ENCODE measurements at regions not wholly inside any gene's neighbourhood (a gene's known extent, or its start where the extent isn't known, plus 50 kb on each side); places are given as distances from the start of the nearest gene placed in this dataset.

- no peak overlapping the region for H2AK5ac ChIP-seq (ENCODE audit: low read depth, low read length)
- in situ Hi-C loops (cut with MboI; ENCODE audit: low sequenced_read_pairs) (no loop called here), intact Hi-C loops (cut with micrococcal nuclease) (no loop called here), dilution Hi-C loops (cut with HindIII; ENCODE audit: low sequenced_read_pairs, unreplicated experiment) (no loop called here)
- no peak overlapping the region for H2BK20ac ChIP-seq (ENCODE audit: low read depth, low read length)
- no peaks in the 10 kb centered on the region for H3K36me3 ChIP-seq (ENCODE audit: control insufficient read depth, insufficient read depth, low read length)
- no TSS peak for BruUV-seq (replicated peaks)
- no peak overlapping the region for H4K91ac ChIP-seq (ENCODE audit: insufficient read depth, low read depth, low read length)
- H3K27me3 ChIP-seq (ENCODE audit: control insufficient read depth, insufficient read depth, low read length): peaks cover 12% of the 10 kb centered on the region
- H3K4me3 ChIP-seq (ENCODE audit: insufficient read depth, low read depth, low read length): no peak overlapping the region
- H4K20me1 ChIP-seq (ENCODE audit: insufficient read depth, low read length): no peaks in the 10 kb centered on the region
- H3K9me3 ChIP-seq (ENCODE audit: control insufficient read depth, insufficient read depth, low read length): no peaks in the 10 kb centered on the region
- no peak overlapping the region for H3K56ac ChIP-seq (ENCODE audit: extremely low read depth, insufficient read depth, low read length)
- no peak overlapping the region for H3K14ac ChIP-seq (replicated peaks; ENCODE audit: low read depth, low read length)
- ChIA-PET POLR2A (ENCODE audit: unreplicated experiment) (no interaction called here), CTCF (no interaction called here)
- TF ChIP-seq NFE2L2 (IDR thresholded peaks at IDR 0.05; ENCODE audit: low read depth, low read length) (no peak), BHLHE40 (IDR thresholded peaks at IDR 0.05; ENCODE audit: low read depth, low read length) (no peak), RFX5 (IDR thresholded peaks at IDR 0.05; ENCODE audit: low read depth, low read length) (no peak), USF2 (IDR thresholded peaks at IDR 0.05; ENCODE audit: low read depth, low read length) (no peak), CEBPB (IDR thresholded peaks at IDR 0.05; ENCODE audit: low read depth, low read length) (no peak), RCOR1 (IDR thresholded peaks at IDR 0.05; ENCODE audit: insufficient replicate concordance, low read length) (no peak), CHD1 (IDR thresholded peaks at IDR 0.05; ENCODE audit: low read depth, low read length) (no peak), RAD21 (IDR thresholded peaks at IDR 0.05; ENCODE audit: low read length) (no peak), POLR2A (IDR thresholded peaks at IDR 0.05; ENCODE audit: low read depth, low read length) (no peak), FOS (IDR thresholded peaks at IDR 0.05; ENCODE audit: low read depth, low read length) (no peak), CTCF (conservative IDR thresholded peaks at IDR 0.05; ENCODE audit: low read depth, low read length) (no peak), MAZ (IDR thresholded peaks at IDR 0.05; ENCODE audit: borderline replicate concordance, low read depth, low read length) (no peak), MXI1 (IDR thresholded peaks at IDR 0.05; ENCODE audit: borderline replicate concordance, low read depth, low read length) (no peak), SMC3 (IDR thresholded peaks at IDR 0.05; ENCODE audit: low read depth, low read length) (no peak), ELK1 (IDR thresholded peaks at IDR 0.05; ENCODE audit: borderline replicate concordance, low read depth, low read length) (no peak), MAFK (IDR thresholded peaks at IDR 0.05; ENCODE audit: low read depth, low read length) (no peak)
- no peak overlapping the region for H4K5ac ChIP-seq (ENCODE audit: low read depth, low read length)
- DNase-seq (no peak), ATAC-seq (ENCODE audit: low read depth) (no peak)
- no peak overlapping the region for H3K4ac ChIP-seq (ENCODE audit: low read depth, low read length)
- H3K4me1 ChIP-seq (ENCODE audit: control insufficient read depth, insufficient read depth, low read length): peaks cover 2% of the 10 kb centered on the region; the same call in 1 of the 2 replicates
- no peak overlapping the region for H2AFZ ChIP-seq (replicated peaks; ENCODE audit: low read length, poor library complexity)
- no peak overlapping the region for H4K8ac ChIP-seq (ENCODE audit: low read depth in 2 of 2, low read length in 2 of 2)
- no peak overlapping the region for H3K27ac ChIP-seq (ENCODE audit: insufficient read depth, low read length)
- 89% methylated on average over 1 of the region's 3 CpGs; no CpG with 5 or more reads in 1 of the 2 experiments for WGBS, 2 experiments (ENCODE audit: extremely low coverage in 2 of 2, insufficient read length in 1 of 2)
- no peaks in the 10 kb centered on the region for H3K79me1 ChIP-seq (ENCODE audit: low read depth in 1 of 2, low read length in 2 of 2)
- H3K4me2 ChIP-seq (ENCODE audit: low read depth, low read length): no peak overlapping the region
- H3K9me1 ChIP-seq (ENCODE audit: insufficient read depth, low read length): no peaks in the 10 kb centered on the region
- no peak overlapping the region for H2AK9ac ChIP-seq (replicated peaks; ENCODE audit: low read depth, low read length, poor library complexity)
- no peak overlapping the region for H2BK5ac ChIP-seq (ENCODE audit: low read depth, low read length, poor library complexity, severe bottlenecking)
- H3K23ac ChIP-seq (ENCODE audit: low read depth, low read length): no peak overlapping the region
- H2BK15ac ChIP-seq (ENCODE audit: low read depth, low read length): no peak overlapping the region
- no peak overlapping the region for H2BK120ac ChIP-seq (ENCODE audit: low read depth, low read length)
- no peak overlapping the region for H3K18ac ChIP-seq (ENCODE audit: low read depth, low read length)
- no peak overlapping the region for H3K9ac ChIP-seq (ENCODE audit: low read depth, low read length)
Observed at GRCh38 chr6:45726444-45726843, 289.2 kb downstream of the CLIC5 start.
